ENCODE measurements at regions not wholly inside any gene's neighbourhood (a gene's known extent, or its start where the extent isn't known, plus 50 kb on each side); places are given as distances from the start of the nearest gene placed in this dataset.

DNA sequence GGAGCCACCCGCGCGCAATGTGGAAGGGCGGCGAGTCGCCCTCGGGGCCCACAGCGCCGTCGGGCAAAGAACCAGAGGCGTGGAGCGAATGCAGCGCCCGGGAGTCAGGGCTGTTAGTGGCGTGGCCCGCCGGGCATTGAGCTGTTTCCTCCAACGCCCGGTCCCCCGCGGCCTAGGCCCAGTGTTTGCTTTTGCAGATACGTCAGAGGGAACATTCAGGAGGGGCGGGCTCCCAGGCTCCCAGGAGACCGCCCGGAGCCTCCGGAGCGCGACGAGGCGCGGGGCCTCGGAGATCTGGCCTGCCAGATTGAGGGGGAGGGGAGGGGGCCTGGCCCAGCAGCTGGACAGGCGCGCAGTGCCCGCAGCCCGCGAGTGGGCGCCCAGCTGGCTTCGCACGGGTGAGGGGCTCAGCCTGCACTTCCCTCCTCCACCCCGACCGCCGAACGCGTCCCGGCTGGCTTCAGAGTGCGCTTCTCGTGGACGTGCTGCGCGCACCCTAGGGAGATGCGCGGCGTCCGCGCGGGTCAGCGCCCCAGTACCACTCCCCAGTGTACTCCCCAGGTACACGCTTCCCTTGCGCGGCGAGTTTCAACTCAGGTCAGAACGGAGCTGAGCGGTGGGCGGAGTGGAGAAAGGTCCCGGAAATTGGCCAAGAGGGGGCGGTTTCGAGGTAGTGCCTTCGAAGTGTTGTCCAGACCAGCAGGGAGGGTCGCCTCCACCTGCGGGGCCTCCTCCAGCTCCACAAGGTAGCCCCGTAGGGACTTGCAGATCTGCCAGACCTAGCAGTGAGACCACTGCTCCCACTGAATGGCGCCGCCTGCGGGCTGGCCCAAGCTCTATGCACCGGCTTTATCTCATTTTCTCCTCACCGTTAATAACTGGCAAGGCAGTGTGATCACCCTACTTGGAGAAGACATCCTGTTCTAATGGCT is 130.4 kb downstream of the TMEM174 start:
- no peak overlapping the region for H3K4me3 ChIP-seq (ENCODE audit: low read length in 2 of 2)
- no peaks in the 10 kb centered on the region for H3K27me3 ChIP-seq (ENCODE audit: control insufficient read depth in 1 of 2, insufficient read depth in 2 of 2, low read length in 1 of 2)
- WGBS, 2 donors = 16 to 17% methylated on average over 57 to 77 of the region's 77 CpGs
- no peak overlapping the region for H3K27ac ChIP-seq (ENCODE audit: low read depth in 1 of 2, low read length in 2 of 2)
- H3K36me3 ChIP-seq (ENCODE audit: control insufficient read depth in 1 of 2, insufficient read depth in 2 of 2, low read length in 1 of 2) = no peaks in the 10 kb centered on the region
- H3K9me3 ChIP-seq (ENCODE audit: control insufficient read depth, low read length) = no peaks in the 10 kb centered on the region
- DNase-seq (peak in 1 of 2 donors; percentile 80), ATAC-seq (ENCODE audit: low FRiP score) (peak; percentile 40)
- intact Hi-C loops (cut with DNase I) = no loop called here
- no peaks in the 10 kb centered on the region for H3K4me1 ChIP-seq (ENCODE audit: control insufficient read depth in 1 of 2, insufficient read depth in 2 of 2, low read length in 2 of 2)

DNA sequence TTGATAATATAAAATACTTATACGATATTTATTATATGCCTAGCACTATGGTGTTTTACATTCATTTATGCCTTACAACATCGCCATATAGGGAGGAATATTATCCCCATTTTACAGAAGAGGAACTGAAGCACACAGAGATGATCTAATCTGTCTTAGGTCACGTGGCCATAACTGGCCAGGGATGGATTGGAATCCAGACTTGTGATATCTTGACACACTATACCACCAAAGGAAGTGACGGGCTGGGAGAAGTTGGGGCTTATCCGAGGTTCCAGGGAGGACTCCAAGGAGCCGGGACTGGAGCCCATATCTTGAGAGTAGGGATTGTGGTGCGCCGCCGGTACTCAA is 129.8 kb downstream of the TMEM174 start:
- DNase-seq (no peak), ATAC-seq (ENCODE audit: low FRiP score) (peak; percentile 23)
- Histone ChIP-seq H3K9me3 (ENCODE audit: control insufficient read depth, low read length) (no peaks in the 10 kb centered on the region), H3K27ac (ENCODE audit: low read depth in 1 of 2, low read length in 2 of 2) (no peak overlapping the region), H3K4me1 (ENCODE audit: control insufficient read depth in 1 of 2, insufficient read depth in 2 of 2, low read length in 2 of 2) (no peaks in the 10 kb centered on the region), H3K27me3 (ENCODE audit: control insufficient read depth in 1 of 2, insufficient read depth in 2 of 2, low read length in 1 of 2) (no peaks in the 10 kb centered on the region), H3K36me3 (ENCODE audit: control insufficient read depth in 1 of 2, insufficient read depth in 2 of 2, low read length in 1 of 2) (no peaks in the 10 kb centered on the region), H3K4me3 (ENCODE audit: low read length in 2 of 2) (no peak overlapping the region)
- intact Hi-C loops (cut with DNase I) = no loop called here
- 50 to 53% methylated on average over 9 of the region's 9 CpGs for WGBS, 2 donors

GRCh38 chr5:73301208-73301901 is 128.4 kb downstream of the TMEM174 start:
- Histone ChIP-seq H3K4me1 (ENCODE audit: control insufficient read depth in 1 of 2, insufficient read depth in 2 of 2, low read length in 2 of 2) (no peaks in the 10 kb centered on the region), H3K27me3 (ENCODE audit: control insufficient read depth in 1 of 2, insufficient read depth in 2 of 2, low read length in 1 of 2) (no peaks in the 10 kb centered on the region), H3K9me3 (ENCODE audit: control insufficient read depth, low read length) (no peaks in the 10 kb centered on the region), H3K27ac (ENCODE audit: low read depth in 1 of 2, low read length in 2 of 2) (no peak overlapping the region), H3K36me3 (ENCODE audit: control insufficient read depth in 1 of 2, insufficient read depth in 2 of 2, low read length in 1 of 2) (no peaks in the 10 kb centered on the region), H3K4me3 (ENCODE audit: low read length in 2 of 2) (no peak overlapping the region)
- ATAC-seq (ENCODE audit: low FRiP score) (no peak), DNase-seq (no peak)
- intact Hi-C loops (cut with DNase I) = no loop called here
- 68 to 81% methylated on average over 22 of the region's 22 CpGs for WGBS, 2 donors

- 54 to 61% methylated on average over 37 of the region's 37 CpGs for WGBS, 2 donors
- Histone ChIP-seq H3K36me3 (ENCODE audit: control insufficient read depth in 1 of 2, insufficient read depth in 2 of 2, low read length in 1 of 2) (no peaks in the 10 kb centered on the region), H3K27ac (ENCODE audit: low read depth in 1 of 2, low read length in 2 of 2) (no peak overlapping the region), H3K9me3 (ENCODE audit: control insufficient read depth, low read length) (no peaks in the 10 kb centered on the region), H3K27me3 (ENCODE audit: control insufficient read depth in 1 of 2, insufficient read depth in 2 of 2, low read length in 1 of 2) (no peaks in the 10 kb centered on the region), H3K4me3 (ENCODE audit: low read length in 2 of 2) (no peak overlapping the region), H3K4me1 (ENCODE audit: control insufficient read depth in 1 of 2, insufficient read depth in 2 of 2, low read length in 2 of 2) (no peaks in the 10 kb centered on the region)
- no peak for ATAC-seq (ENCODE audit: low FRiP score)
- DNase-seq = no peak
- intact Hi-C loops (cut with DNase I) = no loop called here
These were observed 127.6 kb downstream of the TMEM174 start for GRCh38 chr5:73300337-73301207.

DNA sequence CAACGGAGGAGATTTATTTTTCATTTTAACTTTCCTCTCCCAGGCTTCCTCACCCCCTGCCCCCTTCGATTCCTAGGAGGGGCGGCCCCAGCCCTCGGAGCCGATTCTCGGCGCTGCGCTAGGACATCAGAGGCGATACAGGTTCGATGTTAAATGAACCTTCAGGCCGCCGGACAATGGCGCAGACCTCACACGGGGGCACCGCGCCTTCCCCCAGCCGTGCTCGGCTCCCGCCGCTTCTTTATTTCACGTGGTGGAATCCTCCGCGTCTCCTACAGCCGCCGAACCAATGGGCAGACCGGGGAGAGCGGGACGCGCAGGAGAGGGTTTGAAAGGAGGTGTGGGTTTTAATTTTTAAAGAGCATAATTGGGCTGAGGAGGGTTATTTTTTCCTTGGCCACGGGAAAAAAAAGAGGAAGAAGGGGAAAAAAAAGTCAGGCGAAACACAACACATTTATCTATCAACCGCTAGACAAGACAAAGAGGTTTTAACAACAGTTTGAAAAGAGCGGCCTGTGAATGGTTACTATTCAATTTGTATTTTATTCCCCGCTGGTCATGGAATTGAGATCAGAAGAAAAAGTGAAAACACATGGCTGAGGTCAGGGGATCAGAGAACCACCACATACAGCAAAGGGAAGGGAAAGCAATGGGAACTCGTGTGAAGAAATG is 126.8 kb downstream of the TMEM174 start:
- H3K4me1 ChIP-seq (ENCODE audit: control insufficient read depth in 1 of 2, insufficient read depth in 2 of 2, low read length in 2 of 2) = no peaks in the 10 kb centered on the region
- H3K27ac ChIP-seq (ENCODE audit: low read depth in 1 of 2, low read length in 2 of 2) = no peak overlapping the region
- WGBS, 2 donors = 34 to 44% methylated on average over 35 of the region's 35 CpGs
- peak overlapping the region in 1 of 2 donors; percentile 5 for H3K4me3 ChIP-seq (ENCODE audit: low read length in 2 of 2)
- no peaks in the 10 kb centered on the region for H3K9me3 ChIP-seq (ENCODE audit: control insufficient read depth, low read length)
- no peaks in the 10 kb centered on the region for H3K27me3 ChIP-seq (ENCODE audit: control insufficient read depth in 1 of 2, insufficient read depth in 2 of 2, low read length in 1 of 2)
- ATAC-seq (ENCODE audit: low FRiP score) (no peak), DNase-seq (no peak)
- no peaks in the 10 kb centered on the region for H3K36me3 ChIP-seq (ENCODE audit: control insufficient read depth in 1 of 2, insufficient read depth in 2 of 2, low read length in 1 of 2)
- intact Hi-C loops (cut with DNase I) = loop anchor here in 1 of 2 donors (5.0 kb wide), 1 partner anchor 82 kb away; no protein-coding TSS in a partner anchor

- H3K4me3 ChIP-seq (ENCODE audit: low read length in 2 of 2) = peak overlapping the region in 1 of 2 donors; percentile 5
- no peaks in the 10 kb centered on the region for H3K9me3 ChIP-seq (ENCODE audit: control insufficient read depth, low read length)
- no peaks in the 10 kb centered on the region for H3K27me3 ChIP-seq (ENCODE audit: control insufficient read depth in 1 of 2, insufficient read depth in 2 of 2, low read length in 1 of 2)
- intact Hi-C loops (cut with DNase I) = loop anchor here in 1 of 2 donors (5.0 kb wide), 1 partner anchor 82 kb away; no protein-coding TSS in a partner anchor
- no peaks in the 10 kb centered on the region for H3K36me3 ChIP-seq (ENCODE audit: control insufficient read depth in 1 of 2, insufficient read depth in 2 of 2, low read length in 1 of 2)
- DNase-seq = peak in 1 of 2 donors; percentile 79
- no peaks in the 10 kb centered on the region for H3K4me1 ChIP-seq (ENCODE audit: control insufficient read depth in 1 of 2, insufficient read depth in 2 of 2, low read length in 2 of 2)
- H3K27ac ChIP-seq (ENCODE audit: low read depth in 1 of 2, low read length in 2 of 2) = no peak overlapping the region
- WGBS, 2 donors = 4% methylated on average over 53 to 66 of the region's 66 CpGs
- ATAC-seq (ENCODE audit: low FRiP score) = peak; percentile 55
These were observed 126.0 kb downstream of the TMEM174 start for GRCh38 chr5:73298772-73299630.

- no peaks in the 10 kb centered on the region for H3K36me3 ChIP-seq (ENCODE audit: control insufficient read depth in 1 of 2, insufficient read depth in 2 of 2, low read length in 1 of 2)
- no peaks in the 10 kb centered on the region for H3K27me3 ChIP-seq (ENCODE audit: control insufficient read depth in 1 of 2, insufficient read depth in 2 of 2, low read length in 1 of 2)
- peak; percentile 42 for ATAC-seq (ENCODE audit: low FRiP score)
- no peak overlapping the region for H3K4me3 ChIP-seq (ENCODE audit: low read length in 2 of 2)
- 15% methylated on average over 50 of the region's 50 CpGs for WGBS, 2 donors
- no peak for DNase-seq
- intact Hi-C loops (cut with DNase I) = loop anchor here in 1 of 2 donors (5.0 kb wide), 1 partner anchor 81 kb away; no protein-coding TSS in a partner anchor
- H3K27ac ChIP-seq (ENCODE audit: low read depth in 1 of 2, low read length in 2 of 2) = no peak overlapping the region
- no peaks in the 10 kb centered on the region for H3K4me1 ChIP-seq (ENCODE audit: control insufficient read depth in 1 of 2, insufficient read depth in 2 of 2, low read length in 2 of 2)
- no peaks in the 10 kb centered on the region for H3K9me3 ChIP-seq (ENCODE audit: control insufficient read depth, low read length)
These were observed 125.3 kb downstream of the TMEM174 start for GRCh38 chr5:73298251-73298771.

Data from aorta (tissue), 5 donors.